ENCODE measurements at regions not wholly inside any gene's neighbourhood (a gene's known extent, or its start where the extent isn't known, plus 50 kb on each side); places are given as distances from the start of the nearest gene placed in this dataset.

GRCh38 chr6:11648889-11649288 lies 111.3 kb downstream of the TMEM170B start:
- no peak overlapping the region for H3K4me3 ChIP-seq (ENCODE audit: low read depth in 1 of 5, low read length in 5 of 5)
- H3K4me1 ChIP-seq (ENCODE audit: control insufficient read depth in 5 of 5, insufficient read depth in 5 of 5, low read length in 5 of 5): peaks cover 0 to 38% (median 0%) of the 10 kb centered on the region in 5 donors
- no peak overlapping the region for H3K9ac ChIP-seq (ENCODE audit: low read length in 5 of 5)
- H3K9me3 ChIP-seq (ENCODE audit: control insufficient read depth in 5 of 5, low read length in 5 of 5): peaks cover 0 to 6% (median 0%) of the 10 kb centered on the region in 5 donors
- no peaks in the 10 kb centered on the region for H3K27me3 ChIP-seq (ENCODE audit: control insufficient read depth in 5 of 5, insufficient read depth in 4 of 5, low read length in 5 of 5)
- no peak overlapping the region for H3K27ac ChIP-seq (ENCODE audit: low read depth, low read length)
- H3K36me3 ChIP-seq (ENCODE audit: control insufficient read depth in 5 of 5, insufficient read depth in 5 of 5, low read length in 5 of 5): no peaks in the 10 kb centered on the region

GRCh38 chr6:11650025-11650696 lies 112.6 kb downstream of the TMEM170B start:
- H3K9me3 ChIP-seq (ENCODE audit: control insufficient read depth in 5 of 5, low read length in 5 of 5): peaks cover 0 to 6% (median 0%) of the 10 kb centered on the region in 5 donors
- no peaks in the 10 kb centered on the region for H3K36me3 ChIP-seq (ENCODE audit: control insufficient read depth in 5 of 5, insufficient read depth in 5 of 5, low read length in 5 of 5)
- no peaks in the 10 kb centered on the region for H3K27me3 ChIP-seq (ENCODE audit: control insufficient read depth in 5 of 5, insufficient read depth in 4 of 5, low read length in 5 of 5)
- peaks cover 0 to 40% (median 0%) of the 10 kb centered on the region in 5 donors for H3K4me1 ChIP-seq (ENCODE audit: control insufficient read depth in 5 of 5, insufficient read depth in 5 of 5, low read length in 5 of 5)
- H3K4me3 ChIP-seq (ENCODE audit: low read depth in 1 of 5, low read length in 5 of 5): no peak overlapping the region
- no peak overlapping the region for H3K9ac ChIP-seq (ENCODE audit: low read length in 5 of 5)
- H3K27ac ChIP-seq (ENCODE audit: low read depth, low read length): no peak overlapping the region

- no peak overlapping the region for H3K27ac ChIP-seq (ENCODE audit: low read depth, low read length)
- no peaks in the 10 kb centered on the region for H3K27me3 ChIP-seq (ENCODE audit: control insufficient read depth in 5 of 5, insufficient read depth in 4 of 5, low read length in 5 of 5)
- no peak overlapping the region for H3K9ac ChIP-seq (ENCODE audit: low read length in 5 of 5)
- H3K36me3 ChIP-seq (ENCODE audit: control insufficient read depth in 5 of 5, insufficient read depth in 5 of 5, low read length in 5 of 5): no peaks in the 10 kb centered on the region
- H3K4me1 ChIP-seq (ENCODE audit: control insufficient read depth in 5 of 5, insufficient read depth in 5 of 5, low read length in 5 of 5): peaks cover 0 to 45% (median under 1%) of the 10 kb centered on the region in 5 donors
- H3K4me3 ChIP-seq (ENCODE audit: low read depth in 1 of 5, low read length in 5 of 5): no peak overlapping the region
- H3K9me3 ChIP-seq (ENCODE audit: control insufficient read depth in 5 of 5, low read length in 5 of 5): peaks cover 0 to 6% (median 0%) of the 10 kb centered on the region in 5 donors
These were observed 113.2 kb downstream of the TMEM170B start for GRCh38 chr6:11650711-11651110.

- no peak overlapping the region for H3K9ac ChIP-seq (ENCODE audit: low read length in 5 of 5)
- H3K9me3 ChIP-seq (ENCODE audit: control insufficient read depth in 5 of 5, low read length in 5 of 5): peaks cover 0 to 5% (median 0%) of the 10 kb centered on the region in 5 donors
- H3K4me1 ChIP-seq (ENCODE audit: control insufficient read depth in 5 of 5, insufficient read depth in 5 of 5, low read length in 5 of 5): peaks cover 0 to 54% (median 5%) of the 10 kb centered on the region in 5 donors
- H3K4me3 ChIP-seq (ENCODE audit: low read depth in 1 of 5, low read length in 5 of 5): no peak overlapping the region
- no peak overlapping the region for H3K27ac ChIP-seq (ENCODE audit: low read depth, low read length)
- H3K36me3 ChIP-seq (ENCODE audit: control insufficient read depth in 5 of 5, insufficient read depth in 5 of 5, low read length in 5 of 5): no peaks in the 10 kb centered on the region
- no peaks in the 10 kb centered on the region for H3K27me3 ChIP-seq (ENCODE audit: control insufficient read depth in 5 of 5, insufficient read depth in 4 of 5, low read length in 5 of 5)
These were observed 115.6 kb downstream of the TMEM170B start for GRCh38 chr6:11653028-11653583.

- H3K9ac ChIP-seq (ENCODE audit: low read length in 5 of 5): no peak overlapping the region
- no peaks in the 10 kb centered on the region for H3K9me3 ChIP-seq (ENCODE audit: control insufficient read depth in 5 of 5, low read length in 5 of 5)
- H3K36me3 ChIP-seq (ENCODE audit: control insufficient read depth in 5 of 5, insufficient read depth in 5 of 5, low read length in 5 of 5): no peaks in the 10 kb centered on the region
- no peak overlapping the region for H3K4me3 ChIP-seq (ENCODE audit: low read depth in 1 of 5, low read length in 5 of 5)
- H3K4me1 ChIP-seq (ENCODE audit: control insufficient read depth in 5 of 5, insufficient read depth in 5 of 5, low read length in 5 of 5): peaks cover 0 to 51% (median 5%) of the 10 kb centered on the region in 5 donors
- H3K27me3 ChIP-seq (ENCODE audit: control insufficient read depth in 5 of 5, insufficient read depth in 4 of 5, low read length in 5 of 5): no peaks in the 10 kb centered on the region
- H3K27ac ChIP-seq (ENCODE audit: low read depth, low read length): no peak overlapping the region
These were observed 117.3 kb downstream of the TMEM170B start for GRCh38 chr6:11654876-11655275.

GRCh38 chr6:11656491-11656890 lies 118.9 kb downstream of the TMEM170B start:
- H3K27ac ChIP-seq (ENCODE audit: low read depth, low read length): no peak overlapping the region
- no peaks in the 10 kb centered on the region for H3K27me3 ChIP-seq (ENCODE audit: control insufficient read depth in 5 of 5, insufficient read depth in 4 of 5, low read length in 5 of 5)
- peaks cover 0 to 35% (median 5%) of the 10 kb centered on the region in 5 donors for H3K4me1 ChIP-seq (ENCODE audit: control insufficient read depth in 5 of 5, insufficient read depth in 5 of 5, low read length in 5 of 5)
- H3K4me3 ChIP-seq (ENCODE audit: low read depth in 1 of 5, low read length in 5 of 5): no peak overlapping the region
- H3K9ac ChIP-seq (ENCODE audit: low read length in 5 of 5): no peak overlapping the region
- H3K9me3 ChIP-seq (ENCODE audit: control insufficient read depth in 5 of 5, low read length in 5 of 5): no peaks in the 10 kb centered on the region
- no peaks in the 10 kb centered on the region for H3K36me3 ChIP-seq (ENCODE audit: control insufficient read depth in 5 of 5, insufficient read depth in 5 of 5, low read length in 5 of 5)

GRCh38 chr6:11659757-11660156 lies 118.8 kb downstream of the ADTRP start:
- Histone ChIP-seq H3K9ac (ENCODE audit: low read length in 5 of 5) (no peak overlapping the region), H3K27me3 (ENCODE audit: control insufficient read depth in 5 of 5, insufficient read depth in 4 of 5, low read length in 5 of 5) (no peaks in the 10 kb centered on the region), H3K36me3 (ENCODE audit: control insufficient read depth in 5 of 5, insufficient read depth in 5 of 5, low read length in 5 of 5) (no peaks in the 10 kb centered on the region), H3K4me3 (ENCODE audit: low read depth in 1 of 5, low read length in 5 of 5) (no peak overlapping the region), H3K4me1 (ENCODE audit: control insufficient read depth in 5 of 5, insufficient read depth in 5 of 5, low read length in 5 of 5) (peaks cover 0 to 16% (median 5%) of the 10 kb centered on the region in 5 donors), H3K9me3 (ENCODE audit: control insufficient read depth in 5 of 5, low read length in 5 of 5) (no peaks in the 10 kb centered on the region), H3K27ac (ENCODE audit: low read depth, low read length) (no peak overlapping the region)

- no peaks in the 10 kb centered on the region for H3K27me3 ChIP-seq (ENCODE audit: control insufficient read depth in 5 of 5, insufficient read depth in 4 of 5, low read length in 5 of 5)
- H3K4me3 ChIP-seq (ENCODE audit: low read depth in 1 of 5, low read length in 5 of 5): no peak overlapping the region
- no peaks in the 10 kb centered on the region for H3K4me1 ChIP-seq (ENCODE audit: control insufficient read depth in 5 of 5, insufficient read depth in 5 of 5, low read length in 5 of 5)
- no peak overlapping the region for H3K27ac ChIP-seq (ENCODE audit: low read depth, low read length)
- H3K36me3 ChIP-seq (ENCODE audit: control insufficient read depth in 5 of 5, insufficient read depth in 5 of 5, low read length in 5 of 5): no peaks in the 10 kb centered on the region
- no peaks in the 10 kb centered on the region for H3K9me3 ChIP-seq (ENCODE audit: control insufficient read depth in 5 of 5, low read length in 5 of 5)
- no peak overlapping the region for H3K9ac ChIP-seq (ENCODE audit: low read length in 5 of 5)
These were observed 116.3 kb downstream of the ADTRP start for GRCh38 chr6:11662323-11662722.

- no peaks in the 10 kb centered on the region for H3K4me1 ChIP-seq (ENCODE audit: control insufficient read depth in 5 of 5, insufficient read depth in 5 of 5, low read length in 5 of 5)
- H3K27ac ChIP-seq (ENCODE audit: low read depth, low read length): no peak overlapping the region
- H3K36me3 ChIP-seq (ENCODE audit: control insufficient read depth in 5 of 5, insufficient read depth in 5 of 5, low read length in 5 of 5): no peaks in the 10 kb centered on the region
- H3K9me3 ChIP-seq (ENCODE audit: control insufficient read depth in 5 of 5, low read length in 5 of 5): no peaks in the 10 kb centered on the region
- H3K9ac ChIP-seq (ENCODE audit: low read length in 5 of 5): no peak overlapping the region
- H3K27me3 ChIP-seq (ENCODE audit: control insufficient read depth in 5 of 5, insufficient read depth in 4 of 5, low read length in 5 of 5): peaks cover 0 to 5% (median 0%) of the 10 kb centered on the region in 5 donors
- H3K4me3 ChIP-seq (ENCODE audit: low read depth in 1 of 5, low read length in 5 of 5): no peak overlapping the region
These were observed 115.1 kb downstream of the ADTRP start for GRCh38 chr6:11663519-11663918.
